ENCODE measurements at regions not wholly inside any gene's neighbourhood (a gene's known extent, or its start where the extent isn't known, plus 50 kb on each side); places are given as distances from the start of the nearest gene placed in this dataset.

DNA sequence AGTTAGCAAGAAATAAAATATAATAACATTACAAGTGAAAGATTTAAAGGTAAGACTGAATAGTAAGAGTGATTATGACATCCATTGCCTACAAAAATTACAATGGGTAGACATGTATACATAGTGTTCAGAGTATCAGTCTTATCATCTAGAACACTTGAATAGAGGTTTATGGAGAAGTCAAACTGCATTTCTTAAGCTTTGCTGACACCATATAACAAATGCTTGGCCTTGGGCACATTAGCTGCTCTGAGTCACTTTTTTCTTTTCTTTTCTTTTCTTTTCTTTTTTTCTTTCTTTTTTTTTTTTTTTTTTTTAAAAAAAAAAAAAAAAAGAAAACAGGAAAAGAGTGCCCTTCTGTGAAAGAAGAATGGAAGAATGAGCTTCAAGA, 220.0 kb downstream of the SPCS3 start:
- TF ChIP-seq, protein P1, sequence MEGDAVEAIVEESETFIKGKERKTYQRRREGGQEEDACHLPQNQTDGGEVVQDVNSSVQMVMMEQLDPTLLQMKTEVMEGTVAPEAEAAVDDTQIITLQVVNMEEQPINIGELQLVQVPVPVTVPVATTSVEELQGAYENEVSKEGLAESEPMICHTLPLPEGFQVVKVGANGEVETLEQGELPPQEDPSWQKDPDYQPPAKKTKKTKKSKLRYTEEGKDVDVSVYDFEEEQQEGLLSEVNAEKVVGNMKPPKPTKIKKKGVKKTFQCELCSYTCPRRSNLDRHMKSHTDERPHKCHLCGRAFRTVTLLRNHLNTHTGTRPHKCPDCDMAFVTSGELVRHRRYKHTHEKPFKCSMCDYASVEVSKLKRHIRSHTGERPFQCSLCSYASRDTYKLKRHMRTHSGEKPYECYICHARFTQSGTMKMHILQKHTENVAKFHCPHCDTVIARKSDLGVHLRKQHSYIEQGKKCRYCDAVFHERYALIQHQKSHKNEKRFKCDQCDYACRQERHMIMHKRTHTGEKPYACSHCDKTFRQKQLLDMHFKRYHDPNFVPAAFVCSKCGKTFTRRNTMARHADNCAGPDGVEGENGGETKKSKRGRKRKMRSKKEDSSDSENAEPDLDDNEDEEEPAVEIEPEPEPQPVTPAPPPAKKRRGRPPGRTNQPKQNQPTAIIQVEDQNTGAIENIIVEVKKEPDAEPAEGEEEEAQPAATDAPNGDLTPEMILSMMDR (IDR thresholded peaks at IDR 0.05): no peak
- no peak for TF ChIP-seq POLR2A (IDR thresholded peaks at IDR 0.05)
